ENCODE measurements at regions not wholly inside any gene's neighbourhood (a gene's known extent, or its start where the extent isn't known, plus 50 kb on each side); places are given as distances from the start of the nearest gene placed in this dataset.

DNA sequence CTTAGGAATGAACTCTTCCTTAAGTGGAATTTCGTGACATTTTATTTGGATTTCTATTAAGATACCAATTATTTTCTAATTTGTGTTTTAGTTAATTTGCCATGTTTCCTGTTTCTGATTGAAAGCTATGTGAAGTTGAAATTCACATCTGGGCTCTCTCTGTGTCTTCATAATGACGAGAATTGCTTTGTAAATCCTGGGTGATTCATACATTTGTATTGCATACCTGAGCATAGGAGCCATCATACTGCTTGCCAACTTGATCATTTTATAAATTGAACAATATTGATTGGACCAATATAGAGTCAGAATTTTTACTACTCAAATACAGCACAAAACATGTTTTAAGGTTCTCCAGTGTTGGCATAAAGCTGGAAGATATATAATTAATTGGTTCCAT is 817.9 kb downstream of the BRINP3 start:
- FAIRE-seq (no peak), DNase-seq (ENCODE audit: insufficient read length) (no peak)
- no peak for TF ChIP-seq POLR2A (IDR thresholded peaks at IDR 0.05; ENCODE audit: low read depth, low read length)
- no peak for TF ChIP-seq POLR2AphosphoS5 (IDR thresholded peaks at IDR 0.05; ENCODE audit: low read depth, low read length)
- TF ChIP-seq TAF1 (IDR thresholded peaks at IDR 0.05; ENCODE audit: borderline replicate concordance, low read depth, low read length) = no peak

GRCh38 chr1:189662190-189662589 is 815.5 kb downstream of the BRINP3 start:
- FAIRE-seq (no peak), DNase-seq (ENCODE audit: insufficient read length) (no peak)
- TF ChIP-seq POLR2A (IDR thresholded peaks at IDR 0.05; ENCODE audit: low read depth, low read length) (no peak), TAF1 (IDR thresholded peaks at IDR 0.05; ENCODE audit: borderline replicate concordance, low read depth, low read length) (no peak), POLR2AphosphoS5 (IDR thresholded peaks at IDR 0.05; ENCODE audit: low read depth, low read length) (no peak)

DNA sequence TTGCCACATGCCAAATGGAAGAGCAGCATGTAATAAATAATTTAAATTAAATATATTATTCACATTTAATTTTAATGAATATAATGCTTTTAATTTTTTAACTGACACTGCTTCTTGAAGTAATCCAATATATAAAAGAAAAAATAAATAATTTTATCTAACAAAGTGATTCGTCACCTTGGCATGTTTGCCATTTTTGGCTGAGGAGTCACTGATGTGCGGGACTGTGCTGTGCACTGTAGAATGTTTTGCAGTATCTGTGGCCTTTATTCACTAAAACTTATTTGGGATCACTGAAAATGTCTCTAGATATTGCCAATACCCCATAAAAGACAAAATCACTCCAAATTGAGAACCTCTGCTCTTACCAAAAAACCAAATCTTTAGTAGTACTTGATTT is 807.8 kb downstream of the BRINP3 start:
- FAIRE-seq = no peak
- no peak for TF ChIP-seq POLR2AphosphoS5 (IDR thresholded peaks at IDR 0.05; ENCODE audit: low read depth, low read length)
- TF ChIP-seq TAF1 (IDR thresholded peaks at IDR 0.05; ENCODE audit: borderline replicate concordance, low read depth, low read length) = no peak
- no peak for TF ChIP-seq POLR2A (IDR thresholded peaks at IDR 0.05; ENCODE audit: low read depth, low read length)
- no peak for DNase-seq (ENCODE audit: insufficient read length)

DNA sequence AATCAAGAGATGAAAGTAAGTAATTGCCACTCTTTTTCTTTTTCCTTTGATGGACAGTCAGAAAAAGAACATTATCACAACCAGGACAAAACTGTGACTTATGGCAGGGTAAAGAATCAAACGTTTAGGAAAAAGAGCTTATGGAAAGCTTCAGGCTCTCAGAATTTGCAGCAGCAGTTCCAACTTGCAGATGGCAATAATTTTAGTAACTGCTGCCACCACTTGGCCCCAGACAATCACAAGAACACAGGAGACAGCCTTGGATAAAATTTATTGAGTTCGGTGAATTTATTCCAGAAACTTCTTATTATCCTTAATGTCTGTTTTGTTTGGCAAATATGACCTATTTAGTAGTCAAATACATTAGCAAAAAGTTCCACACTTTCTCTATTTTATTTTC is 804.4 kb downstream of the BRINP3 start:
- FAIRE-seq (no peak), DNase-seq (ENCODE audit: insufficient read length) (no peak)
- no peak for TF ChIP-seq POLR2A (IDR thresholded peaks at IDR 0.05; ENCODE audit: low read depth, low read length)
- TF ChIP-seq TAF1 (IDR thresholded peaks at IDR 0.05; ENCODE audit: borderline replicate concordance, low read depth, low read length) = no peak
- TF ChIP-seq POLR2AphosphoS5 (IDR thresholded peaks at IDR 0.05; ENCODE audit: low read depth, low read length) = no peak

- FAIRE-seq (no peak), DNase-seq (ENCODE audit: insufficient read length) (no peak)
- TF ChIP-seq POLR2AphosphoS5 (IDR thresholded peaks at IDR 0.05; ENCODE audit: low read depth, low read length) (no peak), POLR2A (IDR thresholded peaks at IDR 0.05; ENCODE audit: low read depth, low read length) (no peak), TAF1 (IDR thresholded peaks at IDR 0.05; ENCODE audit: borderline replicate concordance, low read depth, low read length) (no peak)
Observed at GRCh38 chr1:189675712-189676244, 801.9 kb downstream of the BRINP3 start.

DNA sequence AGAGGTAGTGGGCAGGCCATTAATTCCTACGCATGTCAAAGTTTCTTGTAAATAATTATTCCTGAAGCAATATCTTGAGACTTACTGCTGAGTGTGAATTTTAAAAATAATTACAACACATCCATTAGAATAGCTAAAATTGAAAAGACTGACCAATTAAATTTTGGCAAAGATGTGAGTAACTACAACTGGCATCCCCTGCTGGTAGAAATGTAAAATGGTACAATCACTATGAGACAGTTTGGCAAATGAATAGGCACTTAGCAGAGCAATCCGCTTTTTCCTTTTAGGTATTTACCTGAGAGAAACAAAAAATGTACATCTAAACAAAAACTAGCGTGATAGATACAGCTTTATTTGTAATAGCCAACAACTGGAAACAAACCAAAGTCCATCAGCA is 798.9 kb downstream of the BRINP3 start:
- no peak for FAIRE-seq
- TF ChIP-seq TAF1 (IDR thresholded peaks at IDR 0.05; ENCODE audit: borderline replicate concordance, low read depth, low read length) (no peak), POLR2A (IDR thresholded peaks at IDR 0.05; ENCODE audit: low read depth, low read length) (no peak)

DNA sequence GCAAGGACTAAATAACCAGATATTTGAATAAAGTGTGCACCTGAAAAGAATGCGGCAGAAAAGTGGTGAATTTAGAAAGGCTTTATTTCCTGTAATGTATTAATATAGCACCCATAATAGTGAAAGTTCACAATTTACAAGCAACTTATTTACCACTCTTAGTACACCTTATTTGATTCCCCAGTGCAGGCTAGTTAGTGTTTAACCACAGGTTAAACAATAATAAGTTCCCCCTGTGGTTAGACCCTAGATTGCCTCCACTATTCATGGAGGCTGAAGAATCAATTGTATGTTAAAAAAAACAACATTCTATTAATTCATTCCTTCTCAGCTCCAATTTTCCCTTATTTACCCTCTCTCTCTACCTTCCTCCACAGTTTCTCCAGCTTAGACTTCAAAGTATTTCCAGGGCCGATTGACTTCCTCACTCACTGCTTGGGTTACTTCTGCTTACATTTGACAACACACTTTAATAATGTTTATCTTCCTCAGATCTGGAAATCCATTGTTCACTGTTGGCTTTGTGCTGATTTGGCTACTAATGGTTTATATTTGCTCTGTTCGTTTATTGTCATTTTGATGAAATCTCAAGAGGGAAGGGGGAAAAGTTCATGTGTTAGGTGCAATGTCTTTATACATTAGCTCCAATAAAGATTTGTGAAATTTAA is 796.3 kb downstream of the BRINP3 start:
- no peak for TF ChIP-seq POLR2AphosphoS5 (IDR thresholded peaks at IDR 0.05; ENCODE audit: low read depth, low read length)
- DNase-seq (ENCODE audit: insufficient read length) (no peak), FAIRE-seq (no peak)

More for the DNA sequence above, 798.9 kb downstream of the BRINP3 start:
- DNase-seq (ENCODE audit: insufficient read length) = no peak

DNA sequence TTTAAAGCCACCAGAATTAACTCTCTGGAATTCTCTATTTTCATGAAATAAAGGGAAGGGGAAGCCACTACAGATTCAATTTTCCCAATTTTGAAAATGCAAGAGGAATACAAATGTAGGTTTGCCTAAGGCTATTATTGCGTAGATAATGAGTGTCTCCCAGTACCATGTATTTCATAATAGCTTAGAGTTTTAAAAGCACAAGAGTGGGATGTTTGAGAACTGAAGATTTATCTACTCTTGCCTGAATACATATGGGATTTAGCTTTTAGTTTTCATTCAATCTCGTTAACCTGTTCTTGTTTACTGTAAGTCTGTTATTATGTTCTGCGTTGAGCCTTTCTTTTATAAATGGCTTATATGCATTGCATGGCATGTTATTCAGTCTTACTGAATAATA is 795.1 kb downstream of the BRINP3 start:
- no peak for DNase-seq (ENCODE audit: insufficient read length)
- no peak for TF ChIP-seq TAF1 (IDR thresholded peaks at IDR 0.05; ENCODE audit: borderline replicate concordance, low read depth, low read length)
- no peak for TF ChIP-seq POLR2AphosphoS5 (IDR thresholded peaks at IDR 0.05; ENCODE audit: low read depth, low read length)
- no peak for TF ChIP-seq POLR2A (IDR thresholded peaks at IDR 0.05; ENCODE audit: low read depth, low read length)
- FAIRE-seq = no peak

DNA sequence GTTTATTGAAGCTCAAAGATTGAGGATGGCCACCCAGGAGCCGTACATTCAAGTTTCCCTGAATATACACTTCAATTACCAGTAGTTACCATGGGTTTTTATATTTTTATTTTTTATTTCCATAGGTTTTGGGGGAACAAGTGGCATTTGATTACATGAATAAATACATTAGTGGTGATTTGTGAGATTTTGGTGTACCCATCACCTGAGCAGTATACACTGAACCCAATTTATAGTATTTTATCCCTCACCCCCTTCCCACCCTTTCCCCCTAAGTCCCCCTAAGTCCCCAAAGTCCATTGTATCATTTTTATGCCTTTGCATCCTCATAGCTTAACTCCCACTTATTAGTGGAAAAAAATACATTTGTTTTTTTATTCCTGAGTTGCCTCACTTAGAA is 791.4 kb downstream of the BRINP3 start:
- TF ChIP-seq POLR2A (IDR thresholded peaks at IDR 0.05; ENCODE audit: low read depth, low read length) (no peak), TAF1 (IDR thresholded peaks at IDR 0.05; ENCODE audit: borderline replicate concordance, low read depth, low read length) (no peak), POLR2AphosphoS5 (IDR thresholded peaks at IDR 0.05; ENCODE audit: low read depth, low read length) (no peak)
- FAIRE-seq (no peak), DNase-seq (ENCODE audit: insufficient read length) (no peak)

DNA sequence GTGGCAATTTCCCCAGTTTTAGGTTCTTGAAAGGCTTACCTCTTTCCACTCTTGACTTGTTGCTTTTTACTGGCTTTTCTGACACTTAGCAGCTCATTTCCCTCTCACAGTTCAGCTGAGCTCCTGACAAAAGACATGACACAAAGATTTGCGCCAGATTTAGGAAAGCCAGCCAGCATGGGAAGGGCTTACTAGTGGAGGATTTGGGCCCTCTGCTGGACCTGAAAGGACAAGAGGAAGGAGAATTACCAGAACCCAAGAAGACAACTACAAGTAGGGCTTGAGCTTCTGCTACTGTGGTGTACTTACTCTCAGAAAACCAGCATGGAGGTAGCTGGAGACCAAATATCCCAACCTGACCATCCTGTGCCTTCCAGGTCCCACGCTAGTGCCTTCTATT is 784.5 kb downstream of the BRINP3 start:
- TF ChIP-seq TAF1 (IDR thresholded peaks at IDR 0.05; ENCODE audit: borderline replicate concordance, low read depth, low read length) (no peak), POLR2A (IDR thresholded peaks at IDR 0.05; ENCODE audit: low read depth, low read length) (no peak), POLR2AphosphoS5 (IDR thresholded peaks at IDR 0.05; ENCODE audit: low read depth, low read length) (no peak)
- FAIRE-seq (no peak), DNase-seq (ENCODE audit: insufficient read length) (no peak)

- no peak for TF ChIP-seq POLR2AphosphoS5 (IDR thresholded peaks at IDR 0.05; ENCODE audit: low read depth, low read length)
Observed at GRCh38 chr1:189696297-189696696, 781.4 kb downstream of the BRINP3 start.

GRCh38 chr1:189697113-189697512 is 780.6 kb downstream of the BRINP3 start:
- DNase-seq (ENCODE audit: insufficient read length) (no peak), FAIRE-seq (no peak)
- TF ChIP-seq TAF1 (IDR thresholded peaks at IDR 0.05; ENCODE audit: borderline replicate concordance, low read depth, low read length) (no peak), POLR2AphosphoS5 (IDR thresholded peaks at IDR 0.05; ENCODE audit: low read depth, low read length) (no peak), POLR2A (IDR thresholded peaks at IDR 0.05; ENCODE audit: low read depth, low read length) (no peak)

More at GRCh38 chr1:189696297-189696696, 781.4 kb downstream of the BRINP3 start:
- DNase-seq (ENCODE audit: insufficient read length) = no peak
- FAIRE-seq = no peak

DNA sequence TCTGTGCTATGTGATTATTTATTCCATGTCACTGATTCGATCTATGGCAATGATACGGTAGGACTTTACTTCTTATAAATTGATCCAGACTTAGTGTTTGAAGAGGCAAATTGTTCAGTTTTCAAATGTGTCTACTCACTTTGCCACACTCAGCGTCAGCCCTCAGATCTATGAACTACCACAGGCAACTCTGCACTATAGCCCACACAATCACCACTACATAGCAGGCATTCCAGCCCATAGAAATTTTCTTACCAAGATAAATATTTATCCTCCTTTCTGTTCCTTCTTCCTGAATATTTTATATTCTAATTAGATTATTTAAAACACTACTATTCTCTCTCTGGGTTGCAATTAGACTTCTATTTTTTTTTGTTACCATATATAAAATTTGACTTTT is 776.1 kb downstream of the BRINP3 start:
- no peak for FAIRE-seq
- TF ChIP-seq POLR2A (IDR thresholded peaks at IDR 0.05; ENCODE audit: low read depth, low read length) (no peak), TAF1 (IDR thresholded peaks at IDR 0.05; ENCODE audit: borderline replicate concordance, low read depth, low read length) (no peak), POLR2AphosphoS5 (IDR thresholded peaks at IDR 0.05; ENCODE audit: low read depth, low read length) (no peak)
- no peak for DNase-seq (ENCODE audit: insufficient read length)

Measured in GM12892 (cell line).